ENCODE measurements at regions not wholly inside any gene's neighbourhood (a gene's known extent, or its start where the extent isn't known, plus 50 kb on each side); places are given as distances from the start of the nearest gene placed in this dataset.

DNA sequence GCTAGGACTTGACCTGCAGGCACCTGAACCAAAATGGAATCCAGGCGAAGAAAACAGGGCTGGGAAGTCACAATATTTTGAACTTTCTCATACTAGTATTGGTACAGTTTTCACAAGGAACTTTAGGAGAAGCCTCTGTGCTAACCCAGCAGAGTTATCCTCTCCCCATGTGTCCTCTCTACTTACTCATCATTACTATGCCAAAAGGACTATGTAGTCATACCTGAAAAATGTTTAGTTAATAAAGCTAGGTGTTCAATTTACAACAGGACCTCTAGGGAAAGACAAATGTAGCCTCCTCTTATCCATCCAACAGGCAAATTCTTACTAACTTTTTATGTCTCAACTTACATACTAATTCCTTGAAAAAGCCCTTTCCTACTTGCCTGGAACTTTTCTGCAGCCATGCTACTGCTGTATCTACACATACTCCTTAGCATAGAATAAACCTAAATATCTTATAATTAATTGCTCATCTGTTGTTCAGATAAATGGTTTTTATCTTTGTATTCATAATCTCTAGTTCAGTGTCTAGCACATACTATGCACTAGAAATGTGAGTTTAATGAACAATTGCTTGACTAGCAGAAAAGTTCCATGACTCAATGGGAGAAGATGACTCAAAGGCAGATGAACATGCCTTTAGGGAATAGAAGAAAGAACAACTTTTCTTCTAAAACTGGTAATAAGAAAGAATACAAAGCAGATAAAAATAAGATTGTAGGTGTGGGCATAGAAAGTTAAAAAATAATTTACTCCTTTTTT lies 215.5 kb upstream of the VEGFC start:
- TF ChIP-seq POLR2A (IDR thresholded peaks at IDR 0.05), result no peak
- no peak for TF ChIP-seq CTCF (IDR thresholded peaks at IDR 0.05)
- TF ChIP-seq POLR2AphosphoS5 (IDR thresholded peaks at IDR 0.05), result no peak
- no peak for TF ChIP-seq EP300 (IDR thresholded peaks at IDR 0.05)
